ENCODE measurements at regions not wholly inside any gene's neighbourhood (a gene's known extent, or its start where the extent isn't known, plus 50 kb on each side); places are given as distances from the start of the nearest gene placed in this dataset.

DNA sequence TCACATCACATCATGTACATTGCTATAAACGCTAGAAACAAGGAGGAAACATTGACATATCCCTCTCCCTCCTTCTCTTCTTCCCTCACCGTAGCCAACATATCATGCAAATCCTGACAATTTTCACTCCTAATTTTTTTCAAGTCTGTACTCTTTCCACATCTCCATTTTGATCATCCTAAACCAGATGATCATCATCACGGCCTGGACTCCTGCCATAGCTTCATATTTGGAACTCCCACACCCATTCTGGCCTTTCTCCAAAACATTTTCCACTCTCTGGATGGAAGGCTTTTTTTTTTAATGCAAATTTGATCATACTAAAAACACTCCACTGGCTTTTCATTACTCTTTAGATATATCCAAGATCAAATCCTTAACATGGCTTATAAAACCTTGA is 248.0 kb upstream of the CNTN3 start:
- H2AFZ ChIP-seq (ENCODE audit: insufficient read depth, low read depth, low read length, poor library complexity, severe bottlenecking), result no peak overlapping the region
- no peak overlapping the region for H3K27ac ChIP-seq (ENCODE audit: low read depth in 1 of 2, low read length in 2 of 2)
- no peak overlapping the region for H3K4me3 Mint-ChIP-seq
- H3K27me3 ChIP-seq (ENCODE audit: control insufficient read depth in 2 of 2, insufficient read depth in 2 of 2, low read length in 2 of 2), result no peaks in the 10 kb centered on the region
- no peaks in the 10 kb centered on the region for H3K36me3 Mint-ChIP-seq
- no peak overlapping the region for H3K4me3 ChIP-seq (replicated peaks in 1 of 3; ENCODE audit: low read depth in 2 of 3, low read length in 3 of 3)
- H3K27me3 Mint-ChIP-seq (ENCODE audit: low read depth in 3 of 3), result no peaks in the 10 kb centered on the region
- no peaks in the 10 kb centered on the region for H3K4me1 ChIP-seq (ENCODE audit: control insufficient read depth in 1 of 2, insufficient read depth in 2 of 2, low read length in 2 of 2)
- no peaks in the 10 kb centered on the region for H3K9me3 ChIP-seq (replicated peaks in 1 of 2; ENCODE audit: control insufficient read depth in 1 of 2, insufficient read depth in 1 of 2, low read length in 2 of 2)
- WGBS (ENCODE audit: insufficient coverage), result 78% methylated on average over 3 of the region's 3 CpGs
- TF ChIP-seq, protein P1, sequence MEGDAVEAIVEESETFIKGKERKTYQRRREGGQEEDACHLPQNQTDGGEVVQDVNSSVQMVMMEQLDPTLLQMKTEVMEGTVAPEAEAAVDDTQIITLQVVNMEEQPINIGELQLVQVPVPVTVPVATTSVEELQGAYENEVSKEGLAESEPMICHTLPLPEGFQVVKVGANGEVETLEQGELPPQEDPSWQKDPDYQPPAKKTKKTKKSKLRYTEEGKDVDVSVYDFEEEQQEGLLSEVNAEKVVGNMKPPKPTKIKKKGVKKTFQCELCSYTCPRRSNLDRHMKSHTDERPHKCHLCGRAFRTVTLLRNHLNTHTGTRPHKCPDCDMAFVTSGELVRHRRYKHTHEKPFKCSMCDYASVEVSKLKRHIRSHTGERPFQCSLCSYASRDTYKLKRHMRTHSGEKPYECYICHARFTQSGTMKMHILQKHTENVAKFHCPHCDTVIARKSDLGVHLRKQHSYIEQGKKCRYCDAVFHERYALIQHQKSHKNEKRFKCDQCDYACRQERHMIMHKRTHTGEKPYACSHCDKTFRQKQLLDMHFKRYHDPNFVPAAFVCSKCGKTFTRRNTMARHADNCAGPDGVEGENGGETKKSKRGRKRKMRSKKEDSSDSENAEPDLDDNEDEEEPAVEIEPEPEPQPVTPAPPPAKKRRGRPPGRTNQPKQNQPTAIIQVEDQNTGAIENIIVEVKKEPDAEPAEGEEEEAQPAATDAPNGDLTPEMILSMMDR (IDR thresholded peaks at IDR 0.05), result no peak
- DNase-seq, result no peak
- H3K79me2 ChIP-seq (ENCODE audit: insufficient read depth, low read length), result no peaks in the 10 kb centered on the region
- no peak overlapping the region for H3K27ac Mint-ChIP-seq
- H3K4me2 ChIP-seq (replicated peaks; ENCODE audit: extremely low read depth, low read length, poor library complexity, severe bottlenecking), result no peak overlapping the region
- no peaks in the 10 kb centered on the region for H3K36me3 ChIP-seq (replicated peaks in 1 of 2; ENCODE audit: control insufficient read depth in 1 of 2, insufficient read depth in 2 of 2, low read length in 2 of 2)
- no peaks in the 10 kb centered on the region for H4K20me1 ChIP-seq (ENCODE audit: insufficient read depth, low read length)
- intact Hi-C loops (cut with micrococcal nuclease), result no loop called here
- no peaks in the 10 kb centered on the region for H3K4me1 Mint-ChIP-seq
- no peak overlapping the region for H3K9ac ChIP-seq (ENCODE audit: insufficient read depth, low read length, poor library complexity, severe bottlenecking)
- H3K9me3 Mint-ChIP-seq, result no peaks in the 10 kb centered on the region

DNA sequence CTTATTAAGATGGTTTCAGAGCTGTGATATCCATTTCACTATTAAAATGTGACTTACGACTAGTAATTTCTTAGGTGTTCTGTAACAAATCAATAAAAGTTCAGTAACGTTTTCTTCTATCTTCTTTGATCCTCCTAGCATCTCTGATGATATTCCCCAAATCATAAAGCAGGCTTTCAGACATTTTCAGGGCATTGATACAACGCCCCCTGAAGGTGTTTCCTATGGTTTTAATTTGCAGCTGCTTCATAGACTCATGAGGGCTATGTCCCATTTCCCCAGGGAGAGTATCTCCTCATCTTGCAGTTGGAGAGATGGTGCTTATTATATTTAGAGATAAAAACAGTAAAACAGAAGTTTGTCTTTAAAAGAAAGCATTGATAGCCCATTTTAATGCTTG is 246.8 kb upstream of the CNTN3 start:
- WGBS (ENCODE audit: insufficient coverage), result no CpG with 5 or more reads among the region's 3 CpGs
- Histone ChIP-seq H3K79me2 (ENCODE audit: insufficient read depth, low read length) (no peaks in the 10 kb centered on the region), H3K36me3 (replicated peaks in 1 of 2; ENCODE audit: control insufficient read depth in 1 of 2, insufficient read depth in 2 of 2, low read length in 2 of 2) (no peaks in the 10 kb centered on the region), H3K9ac (ENCODE audit: insufficient read depth, low read length, poor library complexity, severe bottlenecking) (no peak overlapping the region), H3K4me1 (ENCODE audit: control insufficient read depth in 1 of 2, insufficient read depth in 2 of 2, low read length in 2 of 2) (no peaks in the 10 kb centered on the region), H4K20me1 (ENCODE audit: insufficient read depth, low read length) (no peaks in the 10 kb centered on the region), H3K4me2 (replicated peaks; ENCODE audit: extremely low read depth, low read length, poor library complexity, severe bottlenecking) (no peak overlapping the region), H3K9me3 (replicated peaks in 1 of 2; ENCODE audit: control insufficient read depth in 1 of 2, insufficient read depth in 1 of 2, low read length in 2 of 2) (no peaks in the 10 kb centered on the region), H3K27me3 (ENCODE audit: control insufficient read depth in 2 of 2, insufficient read depth in 2 of 2, low read length in 2 of 2) (no peaks in the 10 kb centered on the region), H2AFZ (ENCODE audit: insufficient read depth, low read depth, low read length, poor library complexity, severe bottlenecking) (no peak overlapping the region), H3K27ac (ENCODE audit: low read depth in 1 of 2, low read length in 2 of 2) (no peak overlapping the region), H3K4me3 (replicated peaks in 1 of 3; ENCODE audit: low read depth in 2 of 3, low read length in 3 of 3) (no peak overlapping the region)
- H3K4me1 Mint-ChIP-seq, result no peaks in the 10 kb centered on the region
- H3K4me3 Mint-ChIP-seq, result no peak overlapping the region
- H3K36me3 Mint-ChIP-seq, result no peaks in the 10 kb centered on the region
- TF ChIP-seq, protein P1 (IDR thresholded peaks at IDR 0.05), result no peak
- no peak for DNase-seq
- H3K27me3 Mint-ChIP-seq (ENCODE audit: low read depth in 3 of 3), result no peaks in the 10 kb centered on the region
- no peaks in the 10 kb centered on the region for H3K9me3 Mint-ChIP-seq
- no peak overlapping the region for H3K27ac Mint-ChIP-seq
- intact Hi-C loops (cut with micrococcal nuclease), result no loop called here

Measured in CD14-positive monocyte (primary cell).